Esophagus (tissue), 2 donors: ENCODE measurements at regions not wholly inside any gene's neighbourhood (a gene's known extent, or its start where the extent isn't known, plus 50 kb on each side); places are given as distances from the start of the nearest gene placed in this dataset.

Source experiments
- H3K27ac ChIP-seq, 2 donors: one replicate each; pipeline ENCODE4 v1.5.1; 2013; ENCODE audit warnings: low read depth in 2 of 2, mild to moderate bottlenecking in 2 of 2, inconsistent platforms in 1 of 2, low read length in 1 of 2, moderate library complexity in 1 of 2
- H3K27me3 ChIP-seq, 2 donors: one replicate each; pipeline ENCODE4 v1.6.1; 2013; ENCODE audit warnings: low read length in 2 of 2, control low read depth in 1 of 2, mild to moderate bottlenecking in 1 of 2; ENCODE audit not compliant: insufficient read depth in 2 of 2, control insufficient read depth in 1 of 2
- H3K36me3 ChIP-seq, 2 donors: one replicate each; pipeline ENCODE4 v1.6.1; 2013; ENCODE audit warnings: low read length in 1 of 2; ENCODE audit not compliant: control insufficient read depth in 2 of 2, insufficient read depth in 2 of 2
- H3K4me1 ChIP-seq, 2 donors: one replicate each; pipeline ENCODE4 v1.6.1; 2013; ENCODE audit warnings: low read length in 1 of 2; ENCODE audit not compliant: control insufficient read depth in 2 of 2, insufficient read depth in 2 of 2
- H3K4me3 ChIP-seq, 2 donors: one replicate each; pipeline ENCODE4 v1.5.1; 2013; ENCODE audit warnings: low read length in 2 of 2, mild to moderate bottlenecking in 2 of 2, low read depth in 1 of 2, moderate library complexity in 1 of 2
- H3K9me3 ChIP-seq, 2 donors: one replicate each; pipeline ENCODE4 v1.6.1; 2013; ENCODE audit warnings: mild to moderate bottlenecking in 2 of 2, low read depth in 1 of 2, low read length in 1 of 2, moderate library complexity in 1 of 2; ENCODE audit not compliant: control insufficient read depth in 2 of 2, insufficient read depth in 1 of 2
- WGBS, 2 donors: extraction: QIAGEN DNeasy Blood & Tissue Kit; methylation state at CpG; one replicate each; pipeline ENCODE4 v1.1.7; 2013; 5-methylcytosine and 5-hydroxymethylcytosine counted together
- donor health status: healthy with polysubstance abuse.
- donor health status: Bipolar disorder and iron deficiency.

GRCh38 chr18:54775686-54776085, 52.6 kb upstream of the RAB27B start:
- 71 to 78% methylated on average over 3 of the region's 3 CpGs for WGBS, 2 donors
- H3K27ac ChIP-seq, result peak overlapping the region in 1 of 2 donors; percentile 25
- H3K4me1 ChIP-seq, result peaks cover 2 to 3% of the 10 kb centered on the region in 2 donors
- H3K36me3 ChIP-seq, result no peaks in the 10 kb centered on the region
- H3K4me3 ChIP-seq, result no peak overlapping the region
- no peaks in the 10 kb centered on the region for H3K27me3 ChIP-seq
- H3K9me3 ChIP-seq, result peaks cover 0 to 2% of the 10 kb centered on the region in 2 donors

GRCh38 chr18:54776282-54776977, 51.8 kb upstream of the RAB27B start:
- Histone ChIP-seq H3K9me3 (peaks cover 0 to 2% of the 10 kb centered on the region in 2 donors), H3K4me3 (no peak overlapping the region), H3K27me3 (no peaks in the 10 kb centered on the region), H3K36me3 (no peaks in the 10 kb centered on the region), H3K4me1 (peaks cover 2 to 3% of the 10 kb centered on the region in 2 donors), H3K27ac (peak overlapping the region; percentile 66 to 80)
- 46 to 64% methylated on average over 8 of the region's 8 CpGs for WGBS, 2 donors

GRCh38 chr18:54777118-54777791, 51.0 kb upstream of the RAB27B start:
- no peak overlapping the region for H3K27ac ChIP-seq
- 80 to 93% methylated on average over 1 of the region's 1 CpG for WGBS, 2 donors

GRCh38 chr18:54777989-54778388, 50.3 kb upstream of the RAB27B start:
- peaks cover 0 to 2% of the 10 kb centered on the region in 2 donors for H3K9me3 ChIP-seq
- H3K27ac ChIP-seq, result no peak overlapping the region
- no peak overlapping the region for H3K4me3 ChIP-seq
- H3K4me1 ChIP-seq, result peaks cover 2 to 3% of the 10 kb centered on the region in 2 donors
- 56 to 67% methylated on average over 4 of the region's 4 CpGs for WGBS, 2 donors
- no peaks in the 10 kb centered on the region for H3K27me3 ChIP-seq
- H3K36me3 ChIP-seq, result no peaks in the 10 kb centered on the region

More at GRCh38 chr18:54777118-54777791, 51.0 kb upstream of the RAB27B start:
- no peak overlapping the region for H3K4me3 ChIP-seq
- peaks cover 2 to 3% of the 10 kb centered on the region in 2 donors for H3K4me1 ChIP-seq
- H3K36me3 ChIP-seq, result no peaks in the 10 kb centered on the region
- H3K9me3 ChIP-seq, result peaks cover 0 to 2% of the 10 kb centered on the region in 2 donors
- H3K27me3 ChIP-seq, result no peaks in the 10 kb centered on the region
